K562 (cell line): ENCODE measurements at regions not wholly inside any gene's neighbourhood (a gene's known extent, or its start where the extent isn't known, plus 50 kb on each side); places are given as distances from the start of the nearest gene placed in this dataset.

Source experiments
- ARID3B ChIP-seq: fragments of 250-450 bp; sonication (Bioruptor Pico); IDR thresholded peaks from 2 replicates; pipeline ENCODE4 v1.4.0; 2020; ENCODE audit warnings: borderline replicate concordance
- CHD7 ChIP-seq: fragments of 200-600 bp; sonication (generic); IDR thresholded peaks from one replicate; pipeline ENCODE4 v1.6.1; 2012; ENCODE audit warnings: mild to moderate bottlenecking, low read depth, low read length, inconsistent platforms
- PPARD ChIP-seq: fragments of 250-450 bp; sonication (Bioruptor Pico); IDR thresholded peaks from 2 replicates; pipeline ENCODE4 v1.8.0; 2022; ENCODE audit warnings: inconsistent platforms, mild to moderate bottlenecking, moderate library complexity
- ZBTB7A ChIP-seq: IDR thresholded peaks from 2 replicates; pipeline ENCODE4 v1.6.1; 2011; ENCODE audit warnings: low read depth, mild to moderate bottlenecking, low read length, moderate library complexity, borderline replicate concordance; ENCODE audit not compliant: control insufficient read depth
- ZNF780A ChIP-seq: fragments of 250-450 bp; sonication (Bioruptor Pico); IDR thresholded peaks from 2 replicates; pipeline ENCODE4 v1.5.0; 2021; ENCODE audit warnings: mild to moderate bottlenecking

- TF ChIP-seq CHD7: no peak
- TF ChIP-seq ZNF780A (CRISPR knock-in tag): no peak
- no peak for TF ChIP-seq ZBTB7A
- TF ChIP-seq PPARD (CRISPR knock-in tag): no peak
- TF ChIP-seq ARID3B (CRISPR knock-in tag): no peak
Observed at GRCh38 chr5:163260471-163260870, 176.9 kb upstream of the CCNG1 start (continued).
